DND-41 (cell line): ENCODE measurements at regions not wholly inside any gene's neighbourhood (a gene's known extent, or its start where the extent isn't known, plus 50 kb on each side); places are given as distances from the start of the nearest gene placed in this dataset.

Experiments used
- CTCF ChIP-seq: IDR thresholded peaks from 2 replicates; pipeline ENCODE4 v1.5.1; 2012; ENCODE audit warnings: borderline replicate concordance, low read length, moderate library complexity, mild to moderate bottlenecking; ENCODE audit not compliant: poor library complexity, severe bottlenecking; ENCODE audit errors: extremely low read depth
- EZH2 ChIP-seq: IDR thresholded peaks from 3 replicates; pipeline ENCODE4 v1.6.1; 2012; ENCODE audit warnings: borderline replicate concordance, low read depth, mild to moderate bottlenecking, moderate library complexity, low read length, inconsistent platforms; ENCODE audit not compliant: severe bottlenecking

- TF ChIP-seq CTCF (no peak), EZH2 (no peak)
Observed at GRCh38 chr6:14455427-14455826, 337.9 kb downstream of the CD83 start.
